Esophagus squamous epithelium (tissue), 5 donors: ENCODE measurements at regions not wholly inside any gene's neighbourhood (a gene's known extent, or its start where the extent isn't known, plus 50 kb on each side); places are given as distances from the start of the nearest gene placed in this dataset.

Experiments
- DNase-seq: peaks from one replicate; lab custom pipeline; 2025; lab: John Stamatoyannopoulos, UW
- H3K27ac ChIP-seq, 4 donors: fragments of 200-600 bp; sonication (generic); one replicate each; pipeline ENCODE4 v1.5.1; 2016 to 2019; ENCODE audit warnings: mild to moderate bottlenecking in 1 of 4
- H3K27me3 ChIP-seq, 4 donors: fragments of 200-600 bp; sonication (generic); 1 replicate in 3 of 4; 2 replicates in 1 of 4; pipeline versions ENCODE4 v1.5.1 to v1.6.0; 2017 to 2021; ENCODE audit warnings: antibody characterized with exemption in 1 of 4
- H3K36me3 ChIP-seq, 3 donors: fragments of 200-600 bp; sonication (generic); one replicate each; pipeline ENCODE4 v1.5.1; 2016 to 2019
- H3K4me1 ChIP-seq, 3 donors: fragments of 200-600 bp; sonication (generic); one replicate each; pipeline ENCODE4 v1.5.1; 2017 to 2019
- H3K4me3 ChIP-seq, 4 donors: fragments of 200-600 bp; sonication (generic); 1 replicate in 3 of 4; 2 replicates in 1 of 4; pipeline ENCODE4 v1.5.1; 2016 to 2019; ENCODE audit warnings: mild to moderate bottlenecking in 2 of 4, moderate library complexity in 1 of 4
- H3K9me3 ChIP-seq, 3 donors: fragments of 200-600 bp; sonication (generic); one replicate each; pipeline ENCODE4 v1.5.1; 2016 to 2019
- POLR2A ChIP-seq, 4 donors: fragments of 450-650 bp; IDR thresholded peaks; one replicate each; pipeline ENCODE4 v1.6.1; 2017; ENCODE audit warnings: antibody characterized with exemption in 4 of 4, mild to moderate bottlenecking in 4 of 4, moderate library complexity in 3 of 4
- WGBS, 2 donors: methylation state at CpG; one replicate each; pipeline ENCODE4 v1.1.5; 2018; 5-methylcytosine and 5-hydroxymethylcytosine counted together
- intact Hi-C: fragments of 100-400 bp; cut with DNase I; formaldehyde crosslinking; loops from one replicate; pipeline ENCODE4 v1.15.0; 2022
- TF ChIP-seq, protein P1 (sequence below), 6 experiments: fragments of 450-650 bp in 4 of 6; fragments of 200-600 bp in 2 of 6; sonication (generic) in 2 of 6; IDR thresholded peaks; one replicate each; pipeline ENCODE4 v1.5.1; 2016 to 2019; ENCODE audit warnings: antibody characterized with exemption in 6 of 6, mild to moderate bottlenecking in 4 of 6, moderate library complexity in 4 of 6
- donor health status: DM: yes; HTN: yes; CAD: no.

DNA sequence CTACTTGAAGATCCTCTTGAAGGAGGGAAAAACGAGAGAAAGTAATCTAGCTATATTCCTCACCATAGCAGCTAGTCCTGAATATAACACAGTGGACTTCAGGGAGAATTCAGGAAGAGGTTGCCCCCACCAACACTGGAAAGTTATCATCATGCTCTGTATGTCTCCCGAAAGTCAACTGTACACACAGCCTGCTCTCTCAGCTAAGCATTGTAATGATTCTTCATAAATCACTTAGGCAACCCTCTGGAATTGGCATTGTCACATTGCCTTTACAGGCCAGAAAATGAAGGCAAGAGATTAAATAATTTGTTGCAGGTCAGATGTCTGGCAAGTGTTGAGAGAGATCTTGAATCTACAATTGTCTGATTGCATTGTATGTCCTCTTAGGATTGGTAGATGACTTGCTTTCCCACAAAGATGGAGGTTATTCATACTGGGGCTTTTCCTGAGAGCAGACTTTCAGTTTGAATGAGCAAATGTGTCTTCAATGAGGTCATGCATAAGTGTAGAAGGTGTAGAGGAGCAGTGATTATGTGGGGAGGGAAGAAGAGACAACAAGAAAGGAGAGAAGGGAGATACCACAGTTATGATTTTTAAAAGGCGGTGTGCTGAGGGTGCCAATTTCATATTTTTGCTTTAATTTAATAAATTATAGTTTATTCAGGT lies 667.2 kb downstream of the DCDC2C start:
- H3K4me3 ChIP-seq, result no peak overlapping the region
- no peak for DNase-seq
- H3K27me3 ChIP-seq, result no peaks in the 10 kb centered on the region
- no peak for TF ChIP-seq POLR2A (IDR thresholded peaks at IDR 0.05)
- TF ChIP-seq, protein P1, sequence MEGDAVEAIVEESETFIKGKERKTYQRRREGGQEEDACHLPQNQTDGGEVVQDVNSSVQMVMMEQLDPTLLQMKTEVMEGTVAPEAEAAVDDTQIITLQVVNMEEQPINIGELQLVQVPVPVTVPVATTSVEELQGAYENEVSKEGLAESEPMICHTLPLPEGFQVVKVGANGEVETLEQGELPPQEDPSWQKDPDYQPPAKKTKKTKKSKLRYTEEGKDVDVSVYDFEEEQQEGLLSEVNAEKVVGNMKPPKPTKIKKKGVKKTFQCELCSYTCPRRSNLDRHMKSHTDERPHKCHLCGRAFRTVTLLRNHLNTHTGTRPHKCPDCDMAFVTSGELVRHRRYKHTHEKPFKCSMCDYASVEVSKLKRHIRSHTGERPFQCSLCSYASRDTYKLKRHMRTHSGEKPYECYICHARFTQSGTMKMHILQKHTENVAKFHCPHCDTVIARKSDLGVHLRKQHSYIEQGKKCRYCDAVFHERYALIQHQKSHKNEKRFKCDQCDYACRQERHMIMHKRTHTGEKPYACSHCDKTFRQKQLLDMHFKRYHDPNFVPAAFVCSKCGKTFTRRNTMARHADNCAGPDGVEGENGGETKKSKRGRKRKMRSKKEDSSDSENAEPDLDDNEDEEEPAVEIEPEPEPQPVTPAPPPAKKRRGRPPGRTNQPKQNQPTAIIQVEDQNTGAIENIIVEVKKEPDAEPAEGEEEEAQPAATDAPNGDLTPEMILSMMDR (IDR thresholded peaks at IDR 0.05), result no peak
- WGBS, 2 donors, result 61 to 63% methylated on average over 3 of the region's 3 CpGs
- peaks cover 0 to 22% (median 0%) of the 10 kb centered on the region in 3 donors for H3K9me3 ChIP-seq
- H3K36me3 ChIP-seq, result no peaks in the 10 kb centered on the region
- intact Hi-C loops, result no loop called here
- H3K4me1 ChIP-seq, result no peaks in the 10 kb centered on the region
- no peak overlapping the region for H3K27ac ChIP-seq

DNA sequence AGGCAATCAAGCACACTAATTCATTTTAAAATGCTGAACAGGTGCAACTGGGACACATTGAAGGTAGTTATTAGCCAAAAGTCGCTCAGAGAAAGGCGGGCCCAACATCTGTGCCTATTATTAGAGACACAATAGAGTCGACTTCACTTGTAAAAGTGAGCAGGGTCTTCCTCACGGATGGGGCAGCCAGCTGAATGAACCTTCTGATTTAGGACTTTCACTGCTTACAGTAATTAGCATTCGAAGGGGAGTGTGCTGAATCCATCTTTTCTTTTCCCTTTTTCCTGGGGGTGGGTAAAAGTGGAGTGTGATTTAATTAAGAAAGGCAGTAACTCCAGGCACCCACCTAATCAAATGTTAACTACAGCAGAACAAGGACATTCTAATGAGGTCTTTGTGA lies 677.7 kb downstream of the DCDC2C start:
- Histone ChIP-seq H3K36me3 (no peaks in the 10 kb centered on the region), H3K9me3 (peaks cover 0 to 14% (median 0%) of the 10 kb centered on the region in 3 donors), H3K4me3 (no peak overlapping the region), H3K27me3 (no peaks in the 10 kb centered on the region), H3K27ac (no peak overlapping the region), H3K4me1 (no peaks in the 10 kb centered on the region)
- no peak for DNase-seq
- WGBS, 2 donors, result 21 to 30% methylated on average over 5 of the region's 5 CpGs
- intact Hi-C loops, result no loop called here
- TF ChIP-seq, protein P1 (IDR thresholded peaks at IDR 0.05), result no peak
- TF ChIP-seq POLR2A (IDR thresholded peaks at IDR 0.05), result no peak

DNA sequence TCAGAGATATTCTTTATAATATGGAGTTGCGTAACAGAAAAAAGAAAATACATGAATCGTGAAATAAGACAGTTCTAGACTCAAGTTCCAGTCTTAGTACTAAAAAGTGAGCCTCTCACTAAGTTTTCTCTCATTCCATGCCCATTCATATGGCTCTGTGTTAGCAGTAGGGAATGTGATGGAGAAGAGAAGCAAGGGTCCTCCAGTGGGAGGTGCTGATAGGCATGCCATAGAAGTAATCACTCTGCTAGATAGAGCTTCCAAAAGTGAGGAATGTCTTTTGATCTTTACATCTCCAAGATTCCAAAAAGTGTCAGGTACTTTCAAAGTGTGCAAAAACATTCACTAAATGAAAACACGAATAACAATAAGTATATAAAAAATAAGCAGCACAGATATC lies 678.4 kb downstream of the DCDC2C start:
- H3K4me3 ChIP-seq, result no peak overlapping the region
- no peaks in the 10 kb centered on the region for H3K4me1 ChIP-seq
- H3K27ac ChIP-seq, result no peak overlapping the region
- DNase-seq, result no peak
- 61 to 77% methylated on average over 3 of the region's 3 CpGs for WGBS, 2 donors
- no peak for TF ChIP-seq POLR2A (IDR thresholded peaks at IDR 0.05)
- TF ChIP-seq, protein P1 (IDR thresholded peaks at IDR 0.05), result no peak
- peaks cover 0 to 17% (median 0%) of the 10 kb centered on the region in 3 donors for H3K9me3 ChIP-seq
- no peaks in the 10 kb centered on the region for H3K27me3 ChIP-seq
- intact Hi-C loops, result no loop called here
- no peaks in the 10 kb centered on the region for H3K36me3 ChIP-seq

- DNase-seq, result no peak
- Histone ChIP-seq H3K27ac (no peak overlapping the region), H3K36me3 (no peaks in the 10 kb centered on the region), H3K4me1 (no peaks in the 10 kb centered on the region), H3K9me3 (peaks cover 0 to 35% (median 16%) of the 10 kb centered on the region in 3 donors), H3K27me3 (no peaks in the 10 kb centered on the region), H3K4me3 (no peak overlapping the region)
- 43 to 67% methylated on average over 1 of the region's 3 CpGs for WGBS, 2 donors
- TF ChIP-seq POLR2A (IDR thresholded peaks at IDR 0.05), result no peak
- TF ChIP-seq, protein P1 (IDR thresholded peaks at IDR 0.05), result no peak
- intact Hi-C loops, result no loop called here
These were observed 687.6 kb downstream of the DCDC2C start for GRCh38 chr2:4391013-4391412.

- WGBS, 2 donors, result 66 to 68% methylated on average over 8 to 10 of the region's 10 CpGs
- intact Hi-C loops, result no loop called here
- H3K4me1 ChIP-seq, result no peaks in the 10 kb centered on the region
- TF ChIP-seq, protein P1 (IDR thresholded peaks at IDR 0.05), result no peak
- no peak for TF ChIP-seq POLR2A (IDR thresholded peaks at IDR 0.05)
- no peak for DNase-seq
- peaks cover 0 to 11% (median 0%) of the 10 kb centered on the region in 3 donors for H3K9me3 ChIP-seq
- H3K4me3 ChIP-seq, result no peak overlapping the region
- no peaks in the 10 kb centered on the region for H3K27me3 ChIP-seq
- no peak overlapping the region for H3K27ac ChIP-seq
- no peaks in the 10 kb centered on the region for H3K36me3 ChIP-seq
These were observed 701.0 kb downstream of the DCDC2C start for GRCh38 chr2:4404363-4404762.
